ENCODE measurements at regions not wholly inside any gene's neighbourhood (a gene's known extent, or its start where the extent isn't known, plus 50 kb on each side); places are given as distances from the start of the nearest gene placed in this dataset.

GRCh38 chr7:46035166-46035565 is 114.1 kb upstream of the IGFBP3 start:
- no peak for DNase-seq (ENCODE audit: insufficient read length, low spot score, missing footprints)
- Histone ChIP-seq H3K4me2 (ENCODE audit: insufficient read depth, low read length) (peak overlapping the region; percentile 7), H3K9me3 (ENCODE audit: low read depth, low read length) (no peaks in the 10 kb centered on the region), H3K36me3 (ENCODE audit: insufficient read depth, low read length) (no peaks in the 10 kb centered on the region), H2AFZ (ENCODE audit: low read length) (peak overlapping the region; percentile 12), H3K27ac (ENCODE audit: low read depth, low read length) (peak overlapping the region; percentile 88), H4K20me1 (ENCODE audit: insufficient read depth, low read length) (no peaks in the 10 kb centered on the region), H3K27me3 (ENCODE audit: insufficient read depth, low read length) (no peaks in the 10 kb centered on the region), H3K4me1 (ENCODE audit: insufficient read depth, low read length) (peaks cover 25% of the 10 kb centered on the region), H3K79me2 (ENCODE audit: insufficient read depth, low read length) (no peaks in the 10 kb centered on the region), H3K4me3 (ENCODE audit: insufficient read depth, low read length) (no peak overlapping the region)
- no peak for TF ChIP-seq CTCF (IDR thresholded peaks at IDR 0.05; ENCODE audit: extremely low read depth, low read depth, low read length)

GRCh38 chr7:46034056-46034768 is 113.1 kb upstream of the IGFBP3 start:
- Histone ChIP-seq H3K4me2 (ENCODE audit: insufficient read depth, low read length) (peak overlapping the region; percentile 1), H3K36me3 (ENCODE audit: insufficient read depth, low read length) (no peaks in the 10 kb centered on the region), H3K4me3 (ENCODE audit: insufficient read depth, low read length) (no peak overlapping the region), H4K20me1 (ENCODE audit: insufficient read depth, low read length) (no peaks in the 10 kb centered on the region), H3K27me3 (ENCODE audit: insufficient read depth, low read length) (no peaks in the 10 kb centered on the region), H2AFZ (ENCODE audit: low read length) (no peak overlapping the region), H3K9me3 (ENCODE audit: low read depth, low read length) (no peaks in the 10 kb centered on the region), H3K4me1 (ENCODE audit: insufficient read depth, low read length) (peaks cover 25% of the 10 kb centered on the region), H3K27ac (ENCODE audit: low read depth, low read length) (peak overlapping the region; percentile 88), H3K79me2 (ENCODE audit: insufficient read depth, low read length) (no peaks in the 10 kb centered on the region)
- DNase-seq (ENCODE audit: insufficient read length, low spot score, missing footprints), result peak; percentile 72
- no peak for TF ChIP-seq CTCF (IDR thresholded peaks at IDR 0.05; ENCODE audit: extremely low read depth, low read depth, low read length)

GRCh38 chr7:46033592-46033991 is 112.5 kb upstream of the IGFBP3 start:
- H3K79me2 ChIP-seq (ENCODE audit: insufficient read depth, low read length), result no peaks in the 10 kb centered on the region
- no peak overlapping the region for H3K4me3 ChIP-seq (ENCODE audit: insufficient read depth, low read length)
- peak overlapping the region; percentile 1 for H3K4me2 ChIP-seq (ENCODE audit: insufficient read depth, low read length)
- no peak for DNase-seq (ENCODE audit: insufficient read length, low spot score, missing footprints)
- H3K27ac ChIP-seq (ENCODE audit: low read depth, low read length), result peak overlapping the region; percentile 88
- no peaks in the 10 kb centered on the region for H3K9me3 ChIP-seq (ENCODE audit: low read depth, low read length)
- H3K27me3 ChIP-seq (ENCODE audit: insufficient read depth, low read length), result no peaks in the 10 kb centered on the region
- H2AFZ ChIP-seq (ENCODE audit: low read length), result no peak overlapping the region
- TF ChIP-seq CTCF (IDR thresholded peaks at IDR 0.05; ENCODE audit: extremely low read depth, low read depth, low read length), result no peak
- peaks cover 28% of the 10 kb centered on the region for H3K4me1 ChIP-seq (ENCODE audit: insufficient read depth, low read length)
- H4K20me1 ChIP-seq (ENCODE audit: insufficient read depth, low read length), result no peaks in the 10 kb centered on the region
- no peaks in the 10 kb centered on the region for H3K36me3 ChIP-seq (ENCODE audit: insufficient read depth, low read length)

GRCh38 chr7:46032942-46033341 is 111.9 kb upstream of the IGFBP3 start:
- Histone ChIP-seq H3K4me3 (ENCODE audit: insufficient read depth, low read length) (no peak overlapping the region), H3K27ac (ENCODE audit: low read depth, low read length) (peak overlapping the region; percentile 88), H3K4me2 (ENCODE audit: insufficient read depth, low read length) (no peak overlapping the region), H2AFZ (ENCODE audit: low read length) (no peak overlapping the region), H4K20me1 (ENCODE audit: insufficient read depth, low read length) (no peaks in the 10 kb centered on the region), H3K79me2 (ENCODE audit: insufficient read depth, low read length) (no peaks in the 10 kb centered on the region), H3K4me1 (ENCODE audit: insufficient read depth, low read length) (peaks cover 28% of the 10 kb centered on the region), H3K9me3 (ENCODE audit: low read depth, low read length) (no peaks in the 10 kb centered on the region), H3K27me3 (ENCODE audit: insufficient read depth, low read length) (no peaks in the 10 kb centered on the region), H3K36me3 (ENCODE audit: insufficient read depth, low read length) (no peaks in the 10 kb centered on the region)
- peak; percentile 19 for DNase-seq (ENCODE audit: insufficient read length, low spot score, missing footprints)
- no peak for TF ChIP-seq CTCF (IDR thresholded peaks at IDR 0.05; ENCODE audit: extremely low read depth, low read depth, low read length)

Data from osteoblast (primary cell).